H1 (cell line): ENCODE measurements at regions not wholly inside any gene's neighbourhood (a gene's known extent, or its start where the extent isn't known, plus 50 kb on each side); places are given as distances from the start of the nearest gene placed in this dataset.

Experiments
- ATF2 ChIP-seq: IDR thresholded peaks from 2 replicates; pipeline ENCODE4 v1.6.1; 2012; ENCODE audit warnings: low read length, inconsistent platforms
- GABPA ChIP-seq: IDR thresholded peaks from 2 replicates; pipeline ENCODE4 v1.6.1; 2011; ENCODE audit warnings: mild to moderate bottlenecking, low read length, moderate library complexity, borderline replicate concordance; ENCODE audit not compliant: insufficient read depth
- POU5F1 ChIP-seq: IDR thresholded peaks from 2 replicates; pipeline ENCODE4 v1.6.1; 2011; ENCODE audit warnings: low read depth, mild to moderate bottlenecking, low read length, moderate library complexity
- SRF ChIP-seq: IDR thresholded peaks from 2 replicates; pipeline ENCODE4 v1.6.1; 2011; ENCODE audit warnings: mild to moderate bottlenecking, low read depth, low read length, moderate library complexity
- TEAD4 ChIP-seq: IDR thresholded peaks from 2 replicates; pipeline ENCODE4 v1.6.1; 2012; ENCODE audit warnings: low read depth, low read length, inconsistent platforms, mixed read lengths

GRCh38 chr3:109818081-109818480 lies 480.7 kb upstream of the DPPA4 start (continued):
- no peak for TF ChIP-seq ATF2
- TF ChIP-seq POU5F1: no peak
- no peak for TF ChIP-seq SRF
- no peak for TF ChIP-seq TEAD4
- no peak for TF ChIP-seq GABPA
